ENCODE measurements at regions not wholly inside any gene's neighbourhood (a gene's known extent, or its start where the extent isn't known, plus 50 kb on each side); places are given as distances from the start of the nearest gene placed in this dataset.

DNA sequence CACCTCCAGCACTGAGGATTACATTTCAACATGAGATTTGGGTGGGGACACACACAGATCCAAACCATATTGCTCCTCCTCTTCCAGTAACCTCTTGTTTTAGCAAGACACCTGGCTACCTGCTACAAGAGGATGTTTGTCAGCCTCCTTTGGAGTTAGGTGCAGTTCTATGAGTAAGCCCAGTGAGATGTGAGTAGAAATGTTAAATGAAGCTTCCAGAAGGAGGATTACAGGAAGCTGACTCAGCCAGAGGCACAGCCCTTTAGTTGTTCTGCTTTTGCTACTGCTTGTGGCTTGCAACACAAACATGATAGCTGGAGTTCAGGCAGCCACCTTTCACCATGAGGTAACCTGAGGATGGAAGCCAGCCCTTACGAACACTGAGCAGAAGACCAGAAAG is 382.7 kb upstream of the RNF32 start:
- ATAC-seq (no peak), DNase-seq (no peak)
- H3K27ac ChIP-seq = no peak overlapping the region
- intact Hi-C loops (cut with DNase I) = no loop called here
- peaks cover 0 to 19% (median 4%) of the 10 kb centered on the region in 7 donors for H3K27me3 ChIP-seq
- TF ChIP-seq, protein P1, sequence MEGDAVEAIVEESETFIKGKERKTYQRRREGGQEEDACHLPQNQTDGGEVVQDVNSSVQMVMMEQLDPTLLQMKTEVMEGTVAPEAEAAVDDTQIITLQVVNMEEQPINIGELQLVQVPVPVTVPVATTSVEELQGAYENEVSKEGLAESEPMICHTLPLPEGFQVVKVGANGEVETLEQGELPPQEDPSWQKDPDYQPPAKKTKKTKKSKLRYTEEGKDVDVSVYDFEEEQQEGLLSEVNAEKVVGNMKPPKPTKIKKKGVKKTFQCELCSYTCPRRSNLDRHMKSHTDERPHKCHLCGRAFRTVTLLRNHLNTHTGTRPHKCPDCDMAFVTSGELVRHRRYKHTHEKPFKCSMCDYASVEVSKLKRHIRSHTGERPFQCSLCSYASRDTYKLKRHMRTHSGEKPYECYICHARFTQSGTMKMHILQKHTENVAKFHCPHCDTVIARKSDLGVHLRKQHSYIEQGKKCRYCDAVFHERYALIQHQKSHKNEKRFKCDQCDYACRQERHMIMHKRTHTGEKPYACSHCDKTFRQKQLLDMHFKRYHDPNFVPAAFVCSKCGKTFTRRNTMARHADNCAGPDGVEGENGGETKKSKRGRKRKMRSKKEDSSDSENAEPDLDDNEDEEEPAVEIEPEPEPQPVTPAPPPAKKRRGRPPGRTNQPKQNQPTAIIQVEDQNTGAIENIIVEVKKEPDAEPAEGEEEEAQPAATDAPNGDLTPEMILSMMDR (IDR thresholded peaks at IDR 0.05) = no peak
- no peaks in the 10 kb centered on the region for H3K36me3 ChIP-seq
- peaks cover 0 to 5% (median 0%) of the 10 kb centered on the region in 11 donors for H3K9me3 ChIP-seq
- no peaks in the 10 kb centered on the region for H3K4me1 ChIP-seq
- H3K4me3 ChIP-seq = no peak overlapping the region
- WGBS, 2 donors = 81 to 83% methylated on average over 1 of the region's 1 CpG

- no peaks in the 10 kb centered on the region for H3K4me1 ChIP-seq
- H3K36me3 ChIP-seq = no peaks in the 10 kb centered on the region
- ATAC-seq (no peak), DNase-seq (no peak)
- intact Hi-C loops (cut with DNase I) = no loop called here
- no peak overlapping the region for H3K27ac ChIP-seq
- 85 to 86% methylated on average over 5 of the region's 5 CpGs for WGBS, 2 donors
- peaks cover 0 to 5% (median 0%) of the 10 kb centered on the region in 11 donors for H3K9me3 ChIP-seq
- TF ChIP-seq, protein P1 (IDR thresholded peaks at IDR 0.05) = no peak
- H3K4me3 ChIP-seq = no peak overlapping the region
- peaks cover 0 to 19% (median 5%) of the 10 kb centered on the region in 7 donors for H3K27me3 ChIP-seq
Measured at GRCh38 chr7:156255635-156256034, 384.9 kb upstream of the RNF32 start.

DNA sequence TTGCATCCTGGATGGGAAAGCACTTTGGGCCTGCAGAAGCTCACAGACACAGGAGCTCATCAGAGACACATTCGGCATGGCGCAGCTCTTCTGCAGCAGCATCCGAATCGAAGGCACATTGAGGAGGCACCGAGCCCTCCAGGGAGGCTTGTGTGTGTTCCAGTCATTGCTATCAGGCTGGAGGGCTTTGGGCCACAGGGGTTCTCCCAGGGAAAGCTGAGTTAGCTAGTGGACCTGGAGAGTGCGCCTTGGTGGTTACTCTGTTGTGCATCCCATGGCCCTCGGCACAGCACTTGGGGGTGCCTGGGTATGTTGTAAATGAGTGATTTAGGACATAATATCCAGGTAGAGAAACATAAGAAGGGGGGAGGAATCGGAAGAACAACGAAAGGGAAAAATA is 388.7 kb upstream of the RNF32 start:
- Histone ChIP-seq H3K4me3 (no peak overlapping the region), H3K9me3 (no peaks in the 10 kb centered on the region), H3K36me3 (no peaks in the 10 kb centered on the region), H3K27me3 (peaks cover 0 to 32% (median 6%) of the 10 kb centered on the region in 7 donors), H3K27ac (no peak overlapping the region), H3K4me1 (no peaks in the 10 kb centered on the region)
- no peak for ATAC-seq
- TF ChIP-seq, protein P1 (IDR thresholded peaks at IDR 0.05) = no peak
- intact Hi-C loops (cut with DNase I) = no loop called here
- DNase-seq = no peak
- WGBS, 2 donors = 83 to 91% methylated on average over 9 of the region's 9 CpGs

DNA sequence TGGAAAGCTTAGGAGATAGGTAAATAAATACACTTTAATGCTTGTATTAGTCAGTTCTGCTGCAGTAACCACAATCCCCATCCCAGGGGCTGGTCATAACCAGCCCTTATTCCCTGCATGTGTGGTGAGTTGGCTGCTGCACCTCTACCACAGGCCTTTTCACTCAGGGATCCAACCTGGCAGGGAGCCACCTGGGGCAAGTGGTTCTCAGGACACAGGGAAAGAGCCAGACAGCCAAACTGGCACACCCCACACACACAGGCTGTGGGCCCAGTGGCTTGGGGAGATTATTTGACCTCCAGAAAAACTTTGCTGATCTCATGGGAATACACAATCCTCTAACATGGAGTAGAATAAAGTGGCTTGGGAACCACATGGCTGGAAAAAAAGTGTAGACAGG is 400.0 kb upstream of the RNF32 start:
- intact Hi-C loops (cut with DNase I) = no loop called here
- no peaks in the 10 kb centered on the region for H3K36me3 ChIP-seq
- DNase-seq = peak in 1 of 2 donors; percentile 29
- no peaks in the 10 kb centered on the region for H3K4me1 ChIP-seq
- peaks cover 0 to 16% (median 0%) of the 10 kb centered on the region in 11 donors for H3K9me3 ChIP-seq
- no peak overlapping the region for H3K27ac ChIP-seq
- no peak overlapping the region for H3K4me3 ChIP-seq
- ATAC-seq = peak in 2 of 8 donors; percentile 4 to 37
- no peaks in the 10 kb centered on the region for H3K27me3 ChIP-seq
- TF ChIP-seq, protein P1 (IDR thresholded peaks at IDR 0.05) = no peak

All from heart right ventricle (tissue), 16 donors.